HepG2 (cell line): ENCODE measurements at regions not wholly inside any gene's neighbourhood (a gene's known extent, or its start where the extent isn't known, plus 50 kb on each side); places are given as distances from the start of the nearest gene placed in this dataset.

Source experiments
- EED ChIP-seq: sonication (generic); formaldehyde crosslinking; IDR thresholded peaks from 2 replicates; pipeline ENCODE4 v1.5.0; 2020; ENCODE audit warnings: mild to moderate bottlenecking, missing genetic modification reagents
- POLR2A ChIP-seq, 2 experiments: IDR thresholded peaks; 2 replicates each; pipeline ENCODE4 v1.6.1; 2011; ENCODE audit warnings: low read depth in 2 of 2, low read length in 2 of 2, mild to moderate bottlenecking in 1 of 2, moderate library complexity in 1 of 2; ENCODE audit not compliant: insufficient read depth in 1 of 2
- RFX3 ChIP-seq: IDR thresholded peaks from 2 replicates; pipeline ENCODE4 v1.6.1; 2016; ENCODE audit warnings: missing biosample characterization, missing genetic modification reagents
- TF ChIP-seq, protein P1 (sequence below): IDR thresholded peaks from 2 replicates; pipeline ENCODE4 v1.6.1; 2018; ENCODE audit warnings: missing genetic modification reagents, mild to moderate bottlenecking, missing compliant biosample characterization
- TF ChIP-seq, protein P2 (sequence below): sonication (generic); formaldehyde crosslinking; IDR thresholded peaks from 2 replicates; pipeline ENCODE4 v1.5.0; 2020; ENCODE audit warnings: mild to moderate bottlenecking, missing genetic modification reagents, moderate library complexity
- TF ChIP-seq, protein P3 (sequence below): sonication (generic); formaldehyde crosslinking; IDR thresholded peaks from 2 replicates; pipeline ENCODE4 v1.4.0; 2020; ENCODE audit warnings: mild to moderate bottlenecking, missing genetic modification reagents, borderline replicate concordance

DNA sequence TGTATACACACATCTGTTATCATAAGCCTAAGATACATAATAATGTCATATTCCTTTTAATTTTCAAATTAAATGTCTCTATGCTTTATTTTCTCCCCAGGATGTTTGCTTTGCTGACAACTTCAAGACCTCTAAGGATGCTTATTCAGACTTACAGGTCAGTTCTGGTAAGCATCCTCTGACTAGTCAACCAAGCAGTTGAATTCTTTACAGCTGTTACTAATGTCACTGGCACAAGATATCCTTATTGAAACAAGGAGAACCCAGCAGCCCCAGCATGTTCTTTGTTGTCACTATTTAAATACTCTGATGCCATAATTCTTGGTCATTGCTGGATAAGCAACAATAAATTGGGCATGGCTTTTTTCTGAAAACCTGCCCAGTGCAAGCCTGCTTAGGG is 232.3 kb upstream of the PMFBP1 start:
- no peak for TF ChIP-seq RFX3 (CRISPR knock-in tag)
- no peak for TF ChIP-seq EED (CRISPR knock-in tag)
- TF ChIP-seq, protein P1, sequence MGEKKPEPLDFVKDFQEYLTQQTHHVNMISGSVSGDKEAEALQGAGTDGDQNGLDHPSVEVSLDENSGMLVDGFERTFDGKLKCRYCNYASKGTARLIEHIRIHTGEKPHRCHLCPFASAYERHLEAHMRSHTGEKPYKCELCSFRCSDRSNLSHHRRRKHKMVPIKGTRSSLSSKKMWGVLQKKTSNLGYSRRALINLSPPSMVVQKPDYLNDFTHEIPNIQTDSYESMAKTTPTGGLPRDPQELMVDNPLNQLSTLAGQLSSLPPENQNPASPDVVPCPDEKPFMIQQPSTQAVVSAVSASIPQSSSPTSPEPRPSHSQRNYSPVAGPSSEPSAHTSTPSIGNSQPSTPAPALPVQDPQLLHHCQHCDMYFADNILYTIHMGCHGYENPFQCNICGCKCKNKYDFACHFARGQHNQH, result no peak
- TF ChIP-seq, protein P2, sequence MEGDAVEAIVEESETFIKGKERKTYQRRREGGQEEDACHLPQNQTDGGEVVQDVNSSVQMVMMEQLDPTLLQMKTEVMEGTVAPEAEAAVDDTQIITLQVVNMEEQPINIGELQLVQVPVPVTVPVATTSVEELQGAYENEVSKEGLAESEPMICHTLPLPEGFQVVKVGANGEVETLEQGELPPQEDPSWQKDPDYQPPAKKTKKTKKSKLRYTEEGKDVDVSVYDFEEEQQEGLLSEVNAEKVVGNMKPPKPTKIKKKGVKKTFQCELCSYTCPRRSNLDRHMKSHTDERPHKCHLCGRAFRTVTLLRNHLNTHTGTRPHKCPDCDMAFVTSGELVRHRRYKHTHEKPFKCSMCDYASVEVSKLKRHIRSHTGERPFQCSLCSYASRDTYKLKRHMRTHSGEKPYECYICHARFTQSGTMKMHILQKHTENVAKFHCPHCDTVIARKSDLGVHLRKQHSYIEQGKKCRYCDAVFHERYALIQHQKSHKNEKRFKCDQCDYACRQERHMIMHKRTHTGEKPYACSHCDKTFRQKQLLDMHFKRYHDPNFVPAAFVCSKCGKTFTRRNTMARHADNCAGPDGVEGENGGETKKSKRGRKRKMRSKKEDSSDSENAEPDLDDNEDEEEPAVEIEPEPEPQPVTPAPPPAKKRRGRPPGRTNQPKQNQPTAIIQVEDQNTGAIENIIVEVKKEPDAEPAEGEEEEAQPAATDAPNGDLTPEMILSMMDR (CRISPR knock-in tag), result no peak
- TF ChIP-seq, protein P3, sequence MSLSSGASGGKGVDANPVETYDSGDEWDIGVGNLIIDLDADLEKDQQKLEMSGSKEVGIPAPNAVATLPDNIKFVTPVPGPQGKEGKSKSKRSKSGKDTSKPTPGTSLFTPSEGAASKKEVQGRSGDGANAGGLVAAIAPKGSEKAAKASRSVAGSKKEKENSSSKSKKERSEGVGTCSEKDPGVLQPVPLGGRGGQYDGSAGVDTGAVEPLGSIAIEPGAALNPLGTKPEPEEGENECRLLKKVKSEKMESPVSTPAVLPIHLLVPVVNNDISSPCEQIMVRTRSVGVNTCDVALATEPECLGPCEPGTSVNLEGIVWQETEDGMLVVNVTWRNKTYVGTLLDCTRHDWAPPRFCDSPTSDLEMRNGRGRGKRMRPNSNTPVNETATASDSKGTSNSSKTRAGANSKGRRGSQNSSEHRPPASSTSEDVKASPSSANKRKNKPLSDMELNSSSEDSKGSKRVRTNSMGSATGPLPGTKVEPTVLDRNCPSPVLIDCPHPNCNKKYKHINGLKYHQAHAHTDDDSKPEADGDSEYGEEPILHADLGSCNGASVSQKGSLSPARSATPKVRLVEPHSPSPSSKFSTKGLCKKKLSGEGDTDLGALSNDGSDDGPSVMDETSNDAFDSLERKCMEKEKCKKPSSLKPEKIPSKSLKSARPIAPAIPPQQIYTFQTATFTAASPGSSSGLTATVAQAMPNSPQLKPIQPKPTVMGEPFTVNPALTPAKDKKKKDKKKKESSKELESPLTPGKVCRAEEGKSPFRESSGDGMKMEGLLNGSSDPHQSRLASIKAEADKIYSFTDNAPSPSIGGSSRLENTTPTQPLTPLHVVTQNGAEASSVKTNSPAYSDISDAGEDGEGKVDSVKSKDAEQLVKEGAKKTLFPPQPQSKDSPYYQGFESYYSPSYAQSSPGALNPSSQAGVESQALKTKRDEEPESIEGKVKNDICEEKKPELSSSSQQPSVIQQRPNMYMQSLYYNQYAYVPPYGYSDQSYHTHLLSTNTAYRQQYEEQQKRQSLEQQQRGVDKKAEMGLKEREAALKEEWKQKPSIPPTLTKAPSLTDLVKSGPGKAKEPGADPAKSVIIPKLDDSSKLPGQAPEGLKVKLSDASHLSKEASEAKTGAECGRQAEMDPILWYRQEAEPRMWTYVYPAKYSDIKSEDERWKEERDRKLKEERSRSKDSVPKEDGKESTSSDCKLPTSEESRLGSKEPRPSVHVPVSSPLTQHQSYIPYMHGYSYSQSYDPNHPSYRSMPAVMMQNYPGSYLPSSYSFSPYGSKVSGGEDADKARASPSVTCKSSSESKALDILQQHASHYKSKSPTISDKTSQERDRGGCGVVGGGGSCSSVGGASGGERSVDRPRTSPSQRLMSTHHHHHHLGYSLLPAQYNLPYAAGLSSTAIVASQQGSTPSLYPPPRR (CRISPR knock-in tag), result no peak
- TF ChIP-seq POLR2A (IDR thresholded peaks at IDR 0.05; ENCODE audit: insufficient read depth in 1 of 2, low read depth in 2 of 2, low read length in 2 of 2), result no peak
